MCF 10A (cell line): ENCODE measurements at regions not wholly inside any gene's neighbourhood (a gene's known extent, or its start where the extent isn't known, plus 50 kb on each side); places are given as distances from the start of the nearest gene placed in this dataset.
"Not testable (repeated sequence)": the region's sequence is repeated elsewhere in the genome, so short reads cannot be mapped to it uniquely, and the experiment has no call there.

Experiments
- BruUV-seq: library from RNA; stranded (reverse); fragments of 400-500 nt; replicated peaks from 2 replicates; lab custom pipeline; 2021; lab: Mats Ljungman, UMichigan
- CTCF ChIA-PET: fragments of 300-600 bp; sonication (Branson Sonifier 250); formaldehyde crosslinking; extraction: SDS; loops from one replicate; lab custom pipeline; 2021; ENCODE audit warnings: antibody characterized with exemption, inconsistent platforms; lab: Yijun Ruan, JAX
- POLR2A ChIA-PET: fragments of 300-600, 350-650 bp; sonication (Branson Sonifier 250); formaldehyde crosslinking; extraction: SDS; loops from one replicate; lab custom pipeline; 2020; ENCODE audit warnings: antibody characterized with exemption, inconsistent platforms; lab: Yijun Ruan, JAX
- DNase-seq: peaks from one replicate; pipeline ENCODE4 v3.0.0-alpha.2; 2018; ENCODE audit not compliant: unreplicated experiment
- H3K27ac Mint-ChIP-seq: one replicate; pipeline ENCODE4 v1.8.0; 2022; ENCODE audit warnings: mild to moderate bottlenecking, low read depth, mixed read lengths; ENCODE audit not compliant: unreplicated experiment
- H3K27me3 Mint-ChIP-seq: one replicate; pipeline ENCODE4 v1.8.0; 2022; ENCODE audit warnings: mixed read lengths; ENCODE audit not compliant: insufficient read depth, unreplicated experiment
- H3K36me3 Mint-ChIP-seq: one replicate; pipeline ENCODE4 v1.8.0; 2022; ENCODE audit warnings: mild to moderate bottlenecking, moderate library complexity, mixed read lengths; ENCODE audit not compliant: insufficient read depth, unreplicated experiment
- H3K4me1 Mint-ChIP-seq: one replicate; pipeline ENCODE4 v1.8.0; 2022; ENCODE audit warnings: mixed read lengths; ENCODE audit not compliant: insufficient read depth, unreplicated experiment
- H3K4me3 Mint-ChIP-seq: one replicate; pipeline ENCODE4 v1.8.0; 2022; ENCODE audit warnings: mild to moderate bottlenecking, moderate library complexity, mixed read lengths; ENCODE audit not compliant: unreplicated experiment
- H3K9me3 Mint-ChIP-seq: one replicate; pipeline ENCODE4 v1.8.0; 2022; ENCODE audit warnings: mixed read lengths; ENCODE audit not compliant: unreplicated experiment
- CTCF ChIP-seq: fragments of 200-600 bp; IDR thresholded peaks from one replicate; pipeline ENCODE4 v1.8.0; 2022; ENCODE audit warnings: antibody characterized with exemption, mild to moderate bottlenecking; ENCODE audit not compliant: unreplicated experiment
- intact Hi-C: fragments of 100-400 bp; cut with micrococcal nuclease; formaldehyde crosslinking; loops from 2 replicates; pipeline ENCODE4 v1.14.1; 2022

- Mint-ChIP-seq H3K9me3 (no peaks in the 10 kb centered on the region), H3K27ac (no peak overlapping the region), H3K4me3 (no peak overlapping the region), H3K36me3 (no peaks in the 10 kb centered on the region), H3K4me1 (peaks cover 11% of the 10 kb centered on the region), H3K27me3 (no peaks in the 10 kb centered on the region)
- BruUV-seq, result no TSS peak
- ChIA-PET POLR2A (interaction anchor here (1.0 kb wide), 1 partner anchor 9 kb away, joined by 3 read pairs; no protein-coding TSS in a partner anchor), CTCF (interaction anchor here (0.9 kb wide), 1 partner anchor 127 kb away, joined by 3 read pairs; no protein-coding TSS in a partner anchor)
- intact Hi-C loops, result no loop called here
- no peak for TF ChIP-seq CTCF
- DNase-seq, result no peak
Measured at GRCh38 chr4:72690771-72691170, 121.8 kb upstream of the ADAMTS3 start.

- Mint-ChIP-seq H3K4me1 (peaks cover 11% of the 10 kb centered on the region), H3K9me3 (no peaks in the 10 kb centered on the region), H3K36me3 (no peaks in the 10 kb centered on the region), H3K27me3 (no peaks in the 10 kb centered on the region), H3K27ac (peak overlapping the region; percentile 27), H3K4me3 (no peak overlapping the region)
- ChIA-PET CTCF (no interaction called here), POLR2A (interaction anchor here (1.0 kb wide), 1 partner anchor 10 kb away, joined by 3 read pairs; no protein-coding TSS in a partner anchor)
- no peak for TF ChIP-seq CTCF
- intact Hi-C loops, result no loop called here
- no peak for DNase-seq
- no TSS peak for BruUV-seq
Measured at GRCh38 chr4:72689923-72690322, 120.9 kb upstream of the ADAMTS3 start.

- H3K4me3 Mint-ChIP-seq, H3K36me3 Mint-ChIP-seq, H3K27me3 Mint-ChIP-seq, BruUV-seq, H3K27ac Mint-ChIP-seq, intact Hi-C loops, POLR2A ChIA-PET, H3K9me3 Mint-ChIP-seq, DNase-seq: not testable (repeated sequence)
- CTCF ChIA-PET, result interaction anchor here (0.6 to 1.3 kb wide), 3 partner anchors 10 to 181 kb away, joined by 3 read pairs; no protein-coding TSS in a partner anchor
- peaks cover 11% of the 10 kb centered on the region for H3K4me1 Mint-ChIP-seq
Measured at GRCh38 chr4:72686390-72686789, 117.4 kb upstream of the ADAMTS3 start.

- Mint-ChIP-seq H3K27ac (no peak overlapping the region), H3K9me3 (peaks cover 9% of the 10 kb centered on the region), H3K4me1 (no peaks in the 10 kb centered on the region), H3K4me3 (no peak overlapping the region), H3K27me3 (peaks cover 8% of the 10 kb centered on the region), H3K36me3 (no peaks in the 10 kb centered on the region)
- no peak for TF ChIP-seq CTCF
- BruUV-seq, result no TSS peak
- intact Hi-C loops, result no loop called here
- DNase-seq, result no peak
- ChIA-PET CTCF (interaction anchor here (0.6 kb wide), 1 partner anchor 326 kb away, joined by 3 read pairs; no protein-coding TSS in a partner anchor), POLR2A (no interaction called here)
Measured at GRCh38 chr4:72679666-72680065, 110.6 kb upstream of the ADAMTS3 start.
